GM23248 (cell line): ENCODE measurements at regions not wholly inside any gene's neighbourhood (a gene's known extent, or its start where the extent isn't known, plus 50 kb on each side); places are given as distances from the start of the nearest gene placed in this dataset.

ENCODE experiments used
- EZH2 ChIP-seq: fragments of 200-600 bp; sonication (generic); IDR thresholded peaks from 2 replicates; pipeline ENCODE4 v1.6.1; 2018; ENCODE audit warnings: antibody characterized with exemption, mild to moderate bottlenecking; ENCODE audit not compliant: insufficient read depth, poor library complexity, severe bottlenecking
- EZH2phosphoT487 ChIP-seq: fragments of 200-600 bp; sonication (generic); IDR thresholded peaks from 2 replicates; pipeline ENCODE4 v1.6.1; 2018; ENCODE audit warnings: antibody characterized with exemption, moderate library complexity, mild to moderate bottlenecking, low read depth; ENCODE audit not compliant: insufficient read depth

GRCh38 chr7:3159445-3159844 is 115.8 kb upstream of the CARD11 start:
- TF ChIP-seq EZH2: no peak
- TF ChIP-seq EZH2phosphoT487: no peak
